ENCODE measurements at regions not wholly inside any gene's neighbourhood (a gene's known extent, or its start where the extent isn't known, plus 50 kb on each side); places are given as distances from the start of the nearest gene placed in this dataset.

DNA sequence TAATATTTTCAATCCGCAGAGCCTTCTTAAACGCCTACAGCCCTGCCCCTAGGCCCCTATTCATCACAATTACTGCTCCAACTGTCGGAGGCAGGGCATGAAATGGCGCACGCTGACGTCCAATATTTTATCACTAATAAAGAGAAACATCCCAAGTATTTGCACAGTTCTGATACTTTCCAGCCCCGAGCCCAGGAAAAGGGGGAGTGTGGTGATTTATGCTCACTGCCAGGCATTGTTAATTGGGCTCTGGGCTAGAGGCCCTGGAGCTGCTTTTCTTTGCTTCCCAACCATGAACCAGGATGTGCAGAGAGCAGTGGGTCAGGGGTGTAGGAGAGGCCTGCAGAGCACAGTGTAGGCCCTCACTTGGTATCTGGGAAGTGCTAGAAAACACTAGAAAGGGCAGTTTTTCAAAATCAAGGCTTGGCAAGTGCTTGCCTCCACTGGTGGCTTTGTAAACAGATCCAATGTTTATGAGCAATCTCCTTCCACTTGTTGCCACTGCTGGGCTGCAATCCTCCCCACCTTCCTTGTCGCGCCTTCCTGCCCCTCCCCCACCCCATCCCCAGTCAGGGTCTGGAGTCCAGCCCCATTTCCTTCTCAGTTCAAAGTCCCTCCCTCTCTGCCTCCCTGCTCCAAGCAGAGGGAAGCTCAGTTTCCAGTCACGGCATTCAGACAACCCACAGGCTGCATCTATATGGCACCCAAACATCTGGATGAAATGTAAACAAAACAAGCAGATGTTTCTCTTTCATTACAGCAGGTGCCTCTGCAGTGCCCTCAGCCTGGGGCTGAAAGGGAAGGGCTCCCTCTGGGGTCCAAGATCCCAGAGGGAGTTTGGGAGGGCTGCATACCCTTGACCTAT, 83.9 kb upstream of the PKDCC start:
- peak in 1 of 2 donors; percentile 94 for DNase-seq (ENCODE audit: low read depth in 2 of 2)
- no peak overlapping the region for H3K4me3 ChIP-seq (replicated peaks in 1 of 2; ENCODE audit: low read depth in 2 of 2, low read length in 2 of 2)
- TF ChIP-seq, protein P1, sequence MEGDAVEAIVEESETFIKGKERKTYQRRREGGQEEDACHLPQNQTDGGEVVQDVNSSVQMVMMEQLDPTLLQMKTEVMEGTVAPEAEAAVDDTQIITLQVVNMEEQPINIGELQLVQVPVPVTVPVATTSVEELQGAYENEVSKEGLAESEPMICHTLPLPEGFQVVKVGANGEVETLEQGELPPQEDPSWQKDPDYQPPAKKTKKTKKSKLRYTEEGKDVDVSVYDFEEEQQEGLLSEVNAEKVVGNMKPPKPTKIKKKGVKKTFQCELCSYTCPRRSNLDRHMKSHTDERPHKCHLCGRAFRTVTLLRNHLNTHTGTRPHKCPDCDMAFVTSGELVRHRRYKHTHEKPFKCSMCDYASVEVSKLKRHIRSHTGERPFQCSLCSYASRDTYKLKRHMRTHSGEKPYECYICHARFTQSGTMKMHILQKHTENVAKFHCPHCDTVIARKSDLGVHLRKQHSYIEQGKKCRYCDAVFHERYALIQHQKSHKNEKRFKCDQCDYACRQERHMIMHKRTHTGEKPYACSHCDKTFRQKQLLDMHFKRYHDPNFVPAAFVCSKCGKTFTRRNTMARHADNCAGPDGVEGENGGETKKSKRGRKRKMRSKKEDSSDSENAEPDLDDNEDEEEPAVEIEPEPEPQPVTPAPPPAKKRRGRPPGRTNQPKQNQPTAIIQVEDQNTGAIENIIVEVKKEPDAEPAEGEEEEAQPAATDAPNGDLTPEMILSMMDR (IDR thresholded peaks at IDR 0.05; ENCODE audit: low read depth, low read length): no peak

DNA sequence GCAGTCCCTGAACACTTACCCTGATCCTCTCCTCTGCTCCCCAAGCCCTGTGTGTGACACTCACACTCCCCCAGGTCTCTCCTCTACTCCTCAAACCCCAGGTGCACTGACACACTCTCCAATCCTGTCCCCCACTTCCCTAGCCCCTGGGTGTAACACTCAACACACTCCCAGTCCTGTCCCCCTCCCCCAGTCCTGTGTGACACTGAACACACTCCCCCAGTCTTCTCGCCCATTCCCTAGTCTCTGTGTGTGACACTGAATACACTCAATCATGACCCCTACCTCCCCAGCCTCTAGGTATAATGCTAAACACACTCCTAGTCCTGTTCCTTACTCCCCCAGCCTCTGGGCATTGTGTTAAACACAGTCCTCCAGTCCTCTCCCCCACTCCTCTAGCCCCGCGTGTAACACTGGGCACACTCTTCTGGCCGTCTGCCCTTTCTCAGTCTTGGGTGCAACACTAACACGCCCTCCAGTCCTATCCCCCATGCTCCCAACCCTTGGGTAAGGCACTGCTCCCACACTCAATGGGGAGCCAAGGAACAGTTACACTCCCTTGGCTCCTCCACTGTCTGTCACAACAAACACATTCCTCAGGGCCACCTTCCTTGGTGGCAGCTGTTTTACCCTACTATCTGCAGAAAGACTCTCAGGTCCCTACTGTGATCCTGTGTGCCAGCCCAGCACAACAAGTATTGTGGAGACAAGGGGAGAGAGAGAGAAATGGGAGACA, 82.5 kb upstream of the PKDCC start:
- H3K4me3 ChIP-seq (replicated peaks in 1 of 2; ENCODE audit: low read depth in 2 of 2, low read length in 2 of 2): no peak overlapping the region
- DNase-seq (ENCODE audit: low read depth in 2 of 2): no peak
- TF ChIP-seq, protein P1 (IDR thresholded peaks at IDR 0.05; ENCODE audit: low read depth, low read length): no peak

DNA sequence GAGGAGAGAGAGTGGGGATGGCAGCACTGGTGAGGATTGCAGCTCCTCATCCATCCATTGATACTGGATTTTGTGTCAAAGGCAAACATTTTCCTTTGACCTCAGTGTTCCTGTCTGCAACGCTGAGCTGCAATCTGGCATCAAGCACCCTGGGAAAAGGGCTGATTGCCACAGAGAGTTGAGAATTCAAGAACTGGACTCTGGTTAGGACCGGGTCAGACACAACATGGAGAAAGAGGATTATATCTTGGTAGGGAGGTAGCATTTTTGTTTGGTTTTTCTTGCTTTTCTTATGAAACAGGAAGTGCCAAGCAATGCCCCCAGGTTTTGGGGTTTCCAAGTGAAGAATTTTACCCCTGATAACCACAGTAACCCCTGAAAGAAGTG, 81.9 kb upstream of the PKDCC start:
- no peak overlapping the region for H3K4me3 ChIP-seq (replicated peaks in 1 of 2; ENCODE audit: low read depth in 2 of 2, low read length in 2 of 2)
- DNase-seq (ENCODE audit: low read depth in 2 of 2): peak; percentile 53 to 86
- TF ChIP-seq, protein P1 (IDR thresholded peaks at IDR 0.05; ENCODE audit: low read depth, low read length): no peak

DNA sequence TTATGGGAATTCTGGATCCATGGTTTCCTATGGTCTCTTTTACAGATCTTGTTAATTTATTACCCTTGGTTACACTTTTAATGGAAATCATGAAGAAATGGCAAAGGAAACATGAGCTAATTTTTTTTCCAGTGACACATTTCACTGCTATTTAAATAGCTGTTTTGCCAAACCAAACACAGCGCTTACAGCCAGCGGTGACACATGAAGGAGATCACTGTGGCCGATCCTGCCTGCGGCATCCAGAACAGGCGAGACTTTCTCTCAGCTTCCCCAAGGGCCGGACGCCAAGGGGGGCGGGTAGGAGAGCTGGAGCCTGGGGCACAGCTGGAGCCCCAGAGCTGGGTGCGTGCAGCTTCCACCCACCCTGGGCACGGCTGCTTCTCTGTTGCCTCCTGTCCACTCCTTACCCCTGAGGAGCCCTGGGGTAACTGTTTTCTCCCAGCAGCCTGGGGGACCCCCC, 81.4 kb upstream of the PKDCC start:
- H3K4me3 ChIP-seq (replicated peaks in 1 of 2; ENCODE audit: low read depth in 2 of 2, low read length in 2 of 2): no peak overlapping the region
- peak; percentile 95 to 97 for DNase-seq (ENCODE audit: low read depth in 2 of 2)
- TF ChIP-seq, protein P1 (IDR thresholded peaks at IDR 0.05; ENCODE audit: low read depth, low read length): no peak

DNA sequence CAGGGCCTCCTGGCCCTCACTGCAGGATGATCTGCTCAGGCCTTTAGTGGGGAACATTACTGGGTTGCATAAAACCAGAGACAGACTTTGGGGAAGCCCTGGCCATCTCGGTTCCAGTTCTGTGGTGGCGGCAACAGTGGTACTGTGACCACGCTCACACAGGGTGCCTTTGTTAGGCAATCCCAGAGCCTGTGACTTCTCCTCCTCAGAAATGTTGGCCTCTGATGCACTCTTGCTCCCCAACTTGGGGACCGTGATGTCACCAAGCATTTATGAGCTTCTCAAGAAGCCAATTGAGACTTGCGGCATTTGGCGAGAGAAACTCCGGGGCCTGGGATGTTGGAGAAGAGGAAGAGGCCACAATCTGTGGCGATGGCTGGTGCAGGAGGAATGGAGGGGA, 80.9 kb upstream of the PKDCC start:
- TF ChIP-seq, protein P1 (IDR thresholded peaks at IDR 0.05; ENCODE audit: low read depth, low read length): no peak
- peak in 1 of 2 donors; percentile 7 for DNase-seq (ENCODE audit: low read depth in 2 of 2)
- no peak overlapping the region for H3K4me3 ChIP-seq (replicated peaks in 1 of 2; ENCODE audit: low read depth in 2 of 2, low read length in 2 of 2)

DNA sequence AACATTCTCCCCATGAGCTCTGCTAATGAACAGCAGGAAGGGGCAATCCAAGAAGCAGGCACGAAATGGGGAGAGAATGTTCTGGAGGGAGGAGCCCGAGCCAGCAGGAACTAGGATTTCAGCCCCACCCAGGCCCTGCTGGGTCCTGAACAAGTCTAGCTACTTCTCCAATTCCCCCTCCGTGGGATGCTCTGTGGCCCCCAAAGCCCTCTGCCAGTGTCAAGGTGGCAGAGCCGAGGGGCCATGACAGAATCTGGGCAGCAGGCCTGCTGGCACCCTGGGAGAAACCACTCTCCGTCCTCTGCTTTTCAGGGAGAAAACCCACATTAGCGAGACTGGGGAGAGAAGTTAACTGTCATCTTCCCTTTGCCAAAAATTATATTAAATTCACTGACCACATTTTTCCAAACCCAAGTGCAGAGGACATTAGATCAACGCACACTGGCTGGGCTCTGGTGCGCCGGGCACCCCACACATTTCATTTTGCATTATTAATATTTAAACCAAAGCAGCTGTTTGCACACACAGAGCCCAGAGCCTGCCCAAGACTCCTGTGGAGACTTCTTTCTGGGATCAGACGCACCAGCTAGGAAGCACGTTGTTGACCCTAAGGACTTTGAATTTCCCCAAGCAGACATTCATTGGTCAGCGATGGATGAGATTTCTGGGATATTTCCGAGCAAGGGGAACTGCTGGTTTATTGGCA, 80.2 kb upstream of the PKDCC start:
- H3K4me3 ChIP-seq (replicated peaks in 1 of 2; ENCODE audit: low read depth in 2 of 2, low read length in 2 of 2): no peak overlapping the region
- DNase-seq (ENCODE audit: low read depth in 2 of 2): peak in 1 of 2 donors; percentile 67
- TF ChIP-seq, protein P1 (IDR thresholded peaks at IDR 0.05; ENCODE audit: low read depth, low read length): no peak

Measured in cardiac fibroblast (primary cell).